Suprapubic skin (tissue), 4 donors: ENCODE measurements at regions not wholly inside any gene's neighbourhood (a gene's known extent, or its start where the extent isn't known, plus 50 kb on each side); places are given as distances from the start of the nearest gene placed in this dataset.

Experiments
- CTCF ChIP-seq, 2 donors: fragments of 200-600 bp in 1 of 2; fragments of 450-650 bp in 1 of 2; sonication (generic) in 1 of 2; IDR thresholded peaks; one replicate each; pipeline ENCODE4 v1.5.1; 2016 to 2019; ENCODE audit warnings: antibody characterized with exemption in 2 of 2, mild to moderate bottlenecking in 1 of 2, moderate library complexity in 1 of 2
- EP300 ChIP-seq: sonication (generic); formaldehyde crosslinking; IDR thresholded peaks from one replicate; pipeline ENCODE4 v1.6.1; 2017; ENCODE audit warnings: antibody characterized with exemption
- POLR2A ChIP-seq, 2 donors: fragments of 450-650 bp; IDR thresholded peaks; one replicate each; pipeline ENCODE4 v1.6.1; 2017; ENCODE audit warnings: antibody characterized with exemption in 2 of 2, mild to moderate bottlenecking in 2 of 2, moderate library complexity in 2 of 2
- POLR2AphosphoS5 ChIP-seq, 3 donors: sonication (generic); formaldehyde crosslinking; IDR thresholded peaks; one replicate each; pipeline ENCODE4 v1.6.1; 2017; ENCODE audit warnings: antibody characterized with exemption in 3 of 3

- no peak for TF ChIP-seq CTCF (IDR thresholded peaks at IDR 0.05)
- TF ChIP-seq EP300: no peak
- TF ChIP-seq POLR2AphosphoS5 (IDR thresholded peaks at IDR 0.05): no peak
- TF ChIP-seq POLR2A (IDR thresholded peaks at IDR 0.05): no peak
Measured at GRCh38 chr4:36990128-36990872, 254.2 kb upstream of the NWD2 start.
